Stimulated activated naive CD8-positive, alpha-beta T cell treated with anti-CD3 and anti-CD28 coated beads, Interleukin-15, Interleukin-2, amounts not matched to agents 100 U/mL and 50 U/mL, for 24 hours (primary cell): ENCODE measurements at regions not wholly inside any gene's neighbourhood (a gene's known extent, or its start where the extent isn't known, plus 50 kb on each side); places are given as distances from the start of the nearest gene placed in this dataset.

Experiments used
- ATAC-seq: fragments of 150-1000 bp; cut with Tn5 transposase; one replicate; pipeline ENCODE4 v1.10.0; 2021
- DNase-seq: peaks from one replicate; pipeline ENCODE4 v3.0.0; 2021

GRCh38 chr6:12585497-12585958 lies 131.0 kb upstream of the PHACTR1 start:
- DNase-seq (no peak), ATAC-seq (no peak)

GRCh38 chr6:12586721-12587480 lies 129.7 kb upstream of the PHACTR1 start:
- no peak for ATAC-seq

GRCh38 chr6:12590901-12591300 lies 125.7 kb upstream of the PHACTR1 start:
- no peak for ATAC-seq
- DNase-seq = no peak

More at GRCh38 chr6:12586721-12587480, 129.7 kb upstream of the PHACTR1 start:
- DNase-seq = no peak

- ATAC-seq (no peak), DNase-seq (no peak)
Measured at GRCh38 chr6:12592634-12593033, 123.9 kb upstream of the PHACTR1 start.

GRCh38 chr6:12593771-12594529 lies 122.6 kb upstream of the PHACTR1 start:
- no peak for ATAC-seq
- DNase-seq = no peak

GRCh38 chr6:12594530-12594893 lies 122.1 kb upstream of the PHACTR1 start:
- DNase-seq = no peak
- ATAC-seq = no peak

- no peak for DNase-seq
- ATAC-seq = no peak
Measured at GRCh38 chr6:12595161-12595811, 121.3 kb upstream of the PHACTR1 start.

- ATAC-seq (no peak), DNase-seq (no peak)
Measured at GRCh38 chr6:12596731-12597130, 119.8 kb upstream of the PHACTR1 start.

GRCh38 chr6:12598919-12599318 lies 117.6 kb upstream of the PHACTR1 start:
- DNase-seq = no peak
- ATAC-seq = no peak

GRCh38 chr6:12601881-12602280 lies 114.7 kb upstream of the PHACTR1 start:
- ATAC-seq (no peak), DNase-seq (no peak)

GRCh38 chr6:12602342-12602741 lies 114.2 kb upstream of the PHACTR1 start:
- ATAC-seq = no peak
- no peak for DNase-seq

- no peak for ATAC-seq
Measured at GRCh38 chr6:12602951-12603672, 113.5 kb upstream of the PHACTR1 start.

GRCh38 chr6:12603673-12604049 lies 112.9 kb upstream of the PHACTR1 start:
- DNase-seq (no peak), ATAC-seq (no peak)

More at GRCh38 chr6:12602951-12603672, 113.5 kb upstream of the PHACTR1 start:
- DNase-seq = no peak

GRCh38 chr6:12605888-12606345 lies 110.7 kb upstream of the PHACTR1 start:
- peak; percentile 63 for ATAC-seq
- peak; percentile 25 for DNase-seq

- ATAC-seq (no peak), DNase-seq (no peak)
Measured at GRCh38 chr6:12606616-12607015, 110.0 kb upstream of the PHACTR1 start.

- DNase-seq (no peak), ATAC-seq (no peak)
Measured at GRCh38 chr6:12608016-12608860, 108.3 kb upstream of the PHACTR1 start.

GRCh38 chr6:12608874-12609273 lies 107.7 kb upstream of the PHACTR1 start:
- ATAC-seq (no peak), DNase-seq (no peak)

GRCh38 chr6:12609751-12610150 lies 106.8 kb upstream of the PHACTR1 start:
- ATAC-seq = no peak
- no peak for DNase-seq

GRCh38 chr6:12610862-12611261 lies 105.7 kb upstream of the PHACTR1 start:
- DNase-seq (no peak), ATAC-seq (no peak)

- DNase-seq (no peak), ATAC-seq (no peak)
Measured at GRCh38 chr6:12613811-12614210, 102.8 kb upstream of the PHACTR1 start.

- no peak for DNase-seq
- no peak for ATAC-seq
Measured at GRCh38 chr6:12614456-12614855, 102.1 kb upstream of the PHACTR1 start.
